Small intestine (tissue), 7 donors: ENCODE measurements at regions not wholly inside any gene's neighbourhood (a gene's known extent, or its start where the extent isn't known, plus 50 kb on each side); places are given as distances from the start of the nearest gene placed in this dataset.
"Not testable (repeated sequence)": the region's sequence is repeated elsewhere in the genome, so short reads cannot be mapped to it uniquely, and the experiment has no call there.

Source experiments
- DNase-seq, 2 donors: peaks; one replicate each; pipeline versions ENCODE4 v3.0.0 to v3.0.0-alpha.2; 2013
- FAIRE-seq: peaks from 2 replicates; lab custom pipeline; 2012; peaks lifted over from hg19 to GRCh38; lab: Jason Lieb, UNC
- H3K27ac ChIP-seq, 3 donors: one replicate each; pipeline ENCODE4 v1.5.1; 2013; ENCODE audit warnings: low read length in 2 of 3, mild to moderate bottlenecking in 2 of 3, control low read depth in 1 of 3, inconsistent platforms in 1 of 3, low read depth in 1 of 3, moderate library complexity in 1 of 3
- H3K27me3 ChIP-seq, 3 donors: one replicate each; pipeline ENCODE4 v1.6.1; 2013; ENCODE audit warnings: low read length in 3 of 3, inconsistent platforms in 1 of 3; ENCODE audit not compliant: control insufficient read depth in 3 of 3, insufficient read depth in 3 of 3
- H3K36me3 ChIP-seq, 3 donors: one replicate each; pipeline ENCODE4 v1.6.1; 2013; ENCODE audit warnings: low read length in 3 of 3, inconsistent platforms in 1 of 3, low read depth in 1 of 3, mild to moderate bottlenecking in 1 of 3, moderate library complexity in 1 of 3; ENCODE audit not compliant: control insufficient read depth in 3 of 3, insufficient read depth in 2 of 3
- H3K4me1 ChIP-seq, 3 donors: one replicate each; pipeline ENCODE4 v1.6.1; 2013; ENCODE audit warnings: low read length in 2 of 3, inconsistent platforms in 1 of 3, low read depth in 1 of 3, mild to moderate bottlenecking in 1 of 3, moderate library complexity in 1 of 3; ENCODE audit not compliant: control insufficient read depth in 3 of 3, insufficient read depth in 2 of 3
- H3K4me3 ChIP-seq, 3 donors: one replicate each; pipeline ENCODE4 v1.5.1; 2013; ENCODE audit warnings: low read length in 3 of 3, control low read depth in 1 of 3, inconsistent platforms in 1 of 3, low read depth in 1 of 3, mild to moderate bottlenecking in 1 of 3, moderate library complexity in 1 of 3
- H3K9me3 ChIP-seq, 2 donors: one replicate each; pipeline ENCODE4 v1.6.1; 2013; ENCODE audit warnings: low read depth in 1 of 2, low read length in 1 of 2; ENCODE audit not compliant: control insufficient read depth in 2 of 2, insufficient read depth in 1 of 2
- WGBS, 3 donors: extraction: QIAGEN DNeasy Blood & Tissue Kit; methylation state at CpG; one replicate each; pipeline ENCODE4 v1.1.7; 2013; 5-methylcytosine and 5-hydroxymethylcytosine counted together
- donor health status: healthy with polysubstance abuse.
- donor health status: control.
- donor health status: control.
- donor health status: Bipolar disorder and iron deficiency.
- donor health status: healthy.

GRCh38 chr5:17991775-17992174, 357.5 kb downstream of the TAF11L14 start:
- Histone ChIP-seq H3K9me3 (peaks cover 0 to 2% of the 10 kb centered on the region in 2 donors), H3K4me1 (no peaks in the 10 kb centered on the region)
- no peak for DNase-seq

GRCh38 chr5:17992291-17992690, 358.0 kb downstream of the TAF11L14 start:
- H3K4me1 ChIP-seq: no peaks in the 10 kb centered on the region
- no peak overlapping the region for H3K4me3 ChIP-seq
- WGBS, 3 donors: 45 to 59% (median 48%) methylated on average over 2 of the region's 2 CpGs
- peaks cover 0 to 2% of the 10 kb centered on the region in 2 donors for H3K9me3 ChIP-seq
- no peaks in the 10 kb centered on the region for H3K27me3 ChIP-seq
- FAIRE-seq (no peak), DNase-seq (no peak)
- no peaks in the 10 kb centered on the region for H3K36me3 ChIP-seq
- H3K27ac ChIP-seq: no peak overlapping the region

More at GRCh38 chr5:17991775-17992174, 357.5 kb downstream of the TAF11L14 start:
- H3K27me3 ChIP-seq: no peaks in the 10 kb centered on the region
- H3K27ac ChIP-seq: no peak overlapping the region
- no peak overlapping the region for H3K4me3 ChIP-seq
- no peak for FAIRE-seq
- 54 to 67% (median 56%) methylated on average over 2 of the region's 2 CpGs for WGBS, 3 donors
- no peaks in the 10 kb centered on the region for H3K36me3 ChIP-seq

DNA sequence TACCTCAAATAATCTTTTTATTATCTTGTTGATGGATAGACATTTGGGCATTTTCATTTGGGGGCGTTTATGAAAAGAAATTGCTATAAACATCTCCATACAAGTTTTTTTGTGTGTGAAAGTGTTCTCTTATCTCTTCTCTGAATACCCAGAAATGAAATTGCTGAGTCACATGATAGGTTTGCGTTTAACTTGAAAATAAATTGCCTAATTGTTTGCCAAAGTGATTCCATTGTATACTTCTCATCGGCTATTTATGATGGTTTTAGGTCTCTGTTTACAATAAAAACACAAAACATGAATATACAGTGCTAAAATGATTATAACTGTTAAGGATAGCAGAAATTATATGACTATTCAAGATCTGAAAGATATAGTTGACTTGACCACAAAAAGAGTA, 361.7 kb downstream of the TAF11L14 start:
- Histone ChIP-seq H3K27ac (no peak overlapping the region), H3K36me3 (no peaks in the 10 kb centered on the region), H3K9me3 (peaks cover 0 to 3% of the 10 kb centered on the region in 2 donors), H3K4me1 (no peaks in the 10 kb centered on the region), H3K4me3 (no peak overlapping the region), H3K27me3 (no peaks in the 10 kb centered on the region)
- FAIRE-seq (no peak), DNase-seq (no peak)
- 28 to 42% (median 36%) methylated on average over 3 of the region's 3 CpGs for WGBS, 3 donors

- WGBS, 3 donors: 89 to 90% (median 89%) methylated on average over 2 of the region's 2 CpGs
- no peaks in the 10 kb centered on the region for H3K36me3 ChIP-seq
These were observed 365.6 kb downstream of the TAF11L14 start for GRCh38 chr5:17999858-18000257.

GRCh38 chr5:18000744-18001143, 366.5 kb downstream of the TAF11L14 start:
- H3K9me3 ChIP-seq: peaks cover 0 to 5% of the 10 kb centered on the region in 2 donors
- DNase-seq (no peak), FAIRE-seq (no peak)
- no peak overlapping the region for H3K27ac ChIP-seq
- no peak overlapping the region for H3K4me3 ChIP-seq
- H3K4me1 ChIP-seq: no peaks in the 10 kb centered on the region
- 37 to 57% (median 46%) methylated on average over 4 of the region's 4 CpGs for WGBS, 3 donors
- no peaks in the 10 kb centered on the region for H3K27me3 ChIP-seq
- no peaks in the 10 kb centered on the region for H3K36me3 ChIP-seq

More at GRCh38 chr5:17999858-18000257, 365.6 kb downstream of the TAF11L14 start:
- Histone ChIP-seq H3K9me3 (peaks cover 0 to 5% of the 10 kb centered on the region in 2 donors), H3K27ac (no peak overlapping the region), H3K4me3 (no peak overlapping the region), H3K4me1 (no peaks in the 10 kb centered on the region), H3K27me3 (no peaks in the 10 kb centered on the region)
- FAIRE-seq (no peak), DNase-seq (no peak)

DNA sequence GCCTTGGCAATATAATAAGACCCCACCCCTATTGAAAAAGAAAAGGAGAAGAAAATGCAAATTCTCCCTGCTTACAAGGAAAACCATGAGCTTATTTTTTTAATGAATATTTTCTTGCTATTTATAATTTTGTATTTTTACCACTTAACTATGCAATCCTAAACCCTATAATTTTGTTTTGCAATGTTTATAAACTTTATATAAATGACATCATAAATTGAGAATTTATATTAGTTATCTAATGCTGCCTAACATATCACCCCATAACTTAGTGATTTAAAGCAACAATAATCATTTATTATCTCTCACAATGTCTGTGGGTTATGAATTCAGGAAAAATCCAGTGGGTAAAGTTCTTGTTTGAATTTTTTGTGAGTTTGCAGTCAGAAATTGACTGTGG, 369.1 kb downstream of the TAF11L14 start:
- Histone ChIP-seq H3K4me3 (no peak overlapping the region), H3K9me3 (peaks cover 1 to 9% of the 10 kb centered on the region in 2 donors), H3K27ac (no peak overlapping the region), H3K27me3 (no peaks in the 10 kb centered on the region), H3K4me1 (no peaks in the 10 kb centered on the region), H3K36me3 (no peaks in the 10 kb centered on the region)
- DNase-seq: no peak
- no peak for FAIRE-seq

DNA sequence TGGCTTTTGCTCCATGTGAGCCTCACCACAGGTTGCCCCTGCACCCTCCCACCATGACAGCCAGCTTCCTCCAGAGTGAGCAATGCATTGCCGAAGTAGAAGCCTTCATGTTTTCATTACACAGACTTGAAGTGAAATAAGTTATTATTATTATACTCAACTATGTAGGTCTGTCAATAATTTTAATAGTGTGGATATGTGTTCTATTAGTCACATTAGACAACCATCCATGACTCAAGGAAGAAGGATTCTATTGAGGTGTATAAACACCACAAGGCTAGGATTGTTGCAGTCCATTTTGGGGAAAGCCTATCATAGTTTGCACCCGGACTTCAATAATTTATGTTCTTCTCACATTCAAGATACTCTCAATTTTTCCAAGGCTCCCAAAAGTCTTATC, 369.5 kb downstream of the TAF11L14 start:
- no peak overlapping the region for H3K27ac ChIP-seq
- DNase-seq: no peak
- WGBS, 3 donors: 91 to 93% (median 92%) methylated on average over 2 of the region's 2 CpGs
- no peaks in the 10 kb centered on the region for H3K27me3 ChIP-seq
- no peak overlapping the region for H3K4me3 ChIP-seq
- no peak for FAIRE-seq
- H3K9me3 ChIP-seq: peaks cover 1 to 9% of the 10 kb centered on the region in 2 donors
- no peaks in the 10 kb centered on the region for H3K36me3 ChIP-seq
- H3K4me1 ChIP-seq: no peaks in the 10 kb centered on the region

GRCh38 chr5:18006235-18006634, 372.0 kb downstream of the TAF11L14 start:
- DNase-seq, FAIRE-seq, H3K4me3 ChIP-seq, H3K36me3 ChIP-seq, H3K27me3 ChIP-seq, H3K9me3 ChIP-seq, H3K27ac ChIP-seq, H3K4me1 ChIP-seq: not testable (repeated sequence)
- WGBS, 3 donors: 87 to 90% (median 90%) methylated on average over 8 of the region's 8 CpGs

GRCh38 chr5:18008940-18009339, 374.7 kb downstream of the TAF11L14 start:
- peaks cover 1 to 4% of the 10 kb centered on the region in 2 donors for H3K9me3 ChIP-seq
- no peaks in the 10 kb centered on the region for H3K4me1 ChIP-seq
- no peaks in the 10 kb centered on the region for H3K36me3 ChIP-seq
- DNase-seq: no peak
- H3K27ac ChIP-seq: no peak overlapping the region
- no peak overlapping the region for H3K4me3 ChIP-seq
- H3K27me3 ChIP-seq: no peaks in the 10 kb centered on the region
- no peak for FAIRE-seq
